Panc1 (cell line): ENCODE measurements at regions not wholly inside any gene's neighbourhood (a gene's known extent, or its start where the extent isn't known, plus 50 kb on each side); places are given as distances from the start of the nearest gene placed in this dataset.

ENCODE experiments used
- ATAC-seq: fragments of 200-7000 bp; cut with Tn5 transposase; 2 replicates; pipeline ENCODE4 v1.9.1; 2020; ENCODE audit warnings: mild to moderate bottlenecking, moderate library complexity
- BruUV-seq: library from RNA; stranded (reverse); fragments of 400-500 nt; replicated peaks from 2 replicates; lab custom pipeline; 2021; lab: Mats Ljungman, UMichigan
- CTCF ChIA-PET: fragments of 300-600 bp; sonication (Branson Sonifier 250); formaldehyde crosslinking; loops from one replicate; lab custom pipeline; 2022; ENCODE audit warnings: antibody characterized with exemption; lab: Charles Lee
- POLR2A ChIA-PET: fragments of 300-600 bp; sonication (Branson Sonifier 250); formaldehyde crosslinking; loops from one replicate; lab custom pipeline; 2022; ENCODE audit warnings: antibody characterized with exemption; lab: Charles Lee
- DNase-seq: peaks from one replicate; pipeline ENCODE4 v3.0.0-alpha.2; 2010; ENCODE audit warnings: low read depth, low spot score
- H3K27ac ChIP-seq: 2 replicates; pipeline ENCODE4 v1.5.1; 2011; ENCODE audit warnings: mild to moderate bottlenecking, low read length, inconsistent platforms
- H3K27me3 ChIP-seq: fragments of 200-500 bp; sonication (Bioruptor generic); 2 replicates; pipeline ENCODE4 v1.6.0; 2014; ENCODE audit warnings: low read length, inconsistent platforms; ENCODE audit not compliant: control insufficient read depth, insufficient read depth
- H3K36me3 ChIP-seq: fragments of 200-500 bp; sonication (Bioruptor generic); 2 replicates; pipeline ENCODE4 v1.5.1; 2014; ENCODE audit warnings: inconsistent platforms, mild to moderate bottlenecking, low read length, moderate library complexity; ENCODE audit not compliant: control insufficient read depth, insufficient read depth
- H3K4me1 ChIP-seq: 2 replicates; pipeline ENCODE4 v1.5.1; 2011; ENCODE audit warnings: inconsistent platforms, mild to moderate bottlenecking, low read length, moderate library complexity; ENCODE audit not compliant: control insufficient read depth, insufficient read depth
- H3K4me3 ChIP-seq, 2 experiments: 2 replicates each; pipeline ENCODE4 v1.5.1; 2011 to 2012; ENCODE audit warnings: low read depth in 2 of 2, low read length in 2 of 2, mild to moderate bottlenecking in 2 of 2, inconsistent platforms in 1 of 2, moderate library complexity in 1 of 2
- H3K9me3 ChIP-seq: fragments of 200-500 bp; sonication (Bioruptor generic); 2 replicates; pipeline ENCODE4 v1.5.1; 2014; ENCODE audit warnings: low read depth, mild to moderate bottlenecking, inconsistent platforms, low read length, moderate library complexity; ENCODE audit not compliant: control insufficient read depth, insufficient read depth
- POLR2AphosphoS5 ChIP-seq: IDR thresholded peaks from 2 replicates; pipeline ENCODE4 v1.6.1; 2012; ENCODE audit warnings: mild to moderate bottlenecking, low read depth, low read length, moderate library complexity
- SIN3A ChIP-seq: IDR thresholded peaks from 2 replicates; pipeline ENCODE4 v1.6.1; 2012; ENCODE audit warnings: low read depth, mild to moderate bottlenecking, low read length, moderate library complexity, borderline replicate concordance; ENCODE audit not compliant: insufficient read depth
- TCF7L2 ChIP-seq: IDR thresholded peaks from 2 replicates; pipeline ENCODE4 v1.6.1; 2011; ENCODE audit warnings: mild to moderate bottlenecking, low read depth, low read length, inconsistent platforms
- in situ Hi-C: cut with HindIII; loops from 2 replicates; pipeline ENCODE4 v1.10.0; 2016; ENCODE audit warnings: low sequenced_read_pairs, low pct_unique_long_range_greater_than_20kb
- intact Hi-C: fragments of 100-400 bp; cut with micrococcal nuclease; formaldehyde crosslinking; loops from one replicate; pipeline ENCODE4 v1.10.0; 2022; ENCODE audit not compliant: unreplicated experiment
- TF ChIP-seq, protein P1 (sequence below), 2 experiments: IDR thresholded peaks; 2 replicates each; pipeline ENCODE4 v1.6.1; 2011 to 2012; ENCODE audit warnings: low read depth in 2 of 2, control low read depth in 1 of 2, low read length in 1 of 2, mild to moderate bottlenecking in 1 of 2, moderate library complexity in 1 of 2; ENCODE audit not compliant: insufficient read depth in 1 of 2
- TF ChIP-seq, protein P2 (sequence below): fragments of 450-650 bp; IDR thresholded peaks from 2 replicates; pipeline ENCODE4 v1.5.1; 2017; ENCODE audit warnings: mild to moderate bottlenecking

- Histone ChIP-seq H3K9me3 (no peaks in the 10 kb centered on the region), H3K4me3 (no peak overlapping the region), H3K4me1 (no peaks in the 10 kb centered on the region), H3K36me3 (no peaks in the 10 kb centered on the region), H3K27me3 (peaks cover 2% of the 10 kb centered on the region; the same call in 1 of the 2 replicates), H3K27ac (no peak overlapping the region)
- ATAC-seq (no peak), DNase-seq (no peak)
- ChIA-PET POLR2A (no interaction called here), CTCF (no interaction called here)
- TF ChIP-seq SIN3A (no peak), TCF7L2 (no peak), POLR2AphosphoS5 (no peak)
- TF ChIP-seq, protein P1, sequence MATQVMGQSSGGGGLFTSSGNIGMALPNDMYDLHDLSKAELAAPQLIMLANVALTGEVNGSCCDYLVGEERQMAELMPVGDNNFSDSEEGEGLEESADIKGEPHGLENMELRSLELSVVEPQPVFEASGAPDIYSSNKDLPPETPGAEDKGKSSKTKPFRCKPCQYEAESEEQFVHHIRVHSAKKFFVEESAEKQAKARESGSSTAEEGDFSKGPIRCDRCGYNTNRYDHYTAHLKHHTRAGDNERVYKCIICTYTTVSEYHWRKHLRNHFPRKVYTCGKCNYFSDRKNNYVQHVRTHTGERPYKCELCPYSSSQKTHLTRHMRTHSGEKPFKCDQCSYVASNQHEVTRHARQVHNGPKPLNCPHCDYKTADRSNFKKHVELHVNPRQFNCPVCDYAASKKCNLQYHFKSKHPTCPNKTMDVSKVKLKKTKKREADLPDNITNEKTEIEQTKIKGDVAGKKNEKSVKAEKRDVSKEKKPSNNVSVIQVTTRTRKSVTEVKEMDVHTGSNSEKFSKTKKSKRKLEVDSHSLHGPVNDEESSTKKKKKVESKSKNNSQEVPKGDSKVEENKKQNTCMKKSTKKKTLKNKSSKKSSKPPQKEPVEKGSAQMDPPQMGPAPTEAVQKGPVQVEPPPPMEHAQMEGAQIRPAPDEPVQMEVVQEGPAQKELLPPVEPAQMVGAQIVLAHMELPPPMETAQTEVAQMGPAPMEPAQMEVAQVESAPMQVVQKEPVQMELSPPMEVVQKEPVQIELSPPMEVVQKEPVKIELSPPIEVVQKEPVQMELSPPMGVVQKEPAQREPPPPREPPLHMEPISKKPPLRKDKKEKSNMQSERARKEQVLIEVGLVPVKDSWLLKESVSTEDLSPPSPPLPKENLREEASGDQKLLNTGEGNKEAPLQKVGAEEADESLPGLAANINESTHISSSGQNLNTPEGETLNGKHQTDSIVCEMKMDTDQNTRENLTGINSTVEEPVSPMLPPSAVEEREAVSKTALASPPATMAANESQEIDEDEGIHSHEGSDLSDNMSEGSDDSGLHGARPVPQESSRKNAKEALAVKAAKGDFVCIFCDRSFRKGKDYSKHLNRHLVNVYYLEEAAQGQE (IDR thresholded peaks at IDR 0.05; ENCODE audit: insufficient read depth in 1 of 2, low read depth in 2 of 2, low read length in 1 of 2), result no peak
- TF ChIP-seq, protein P2, sequence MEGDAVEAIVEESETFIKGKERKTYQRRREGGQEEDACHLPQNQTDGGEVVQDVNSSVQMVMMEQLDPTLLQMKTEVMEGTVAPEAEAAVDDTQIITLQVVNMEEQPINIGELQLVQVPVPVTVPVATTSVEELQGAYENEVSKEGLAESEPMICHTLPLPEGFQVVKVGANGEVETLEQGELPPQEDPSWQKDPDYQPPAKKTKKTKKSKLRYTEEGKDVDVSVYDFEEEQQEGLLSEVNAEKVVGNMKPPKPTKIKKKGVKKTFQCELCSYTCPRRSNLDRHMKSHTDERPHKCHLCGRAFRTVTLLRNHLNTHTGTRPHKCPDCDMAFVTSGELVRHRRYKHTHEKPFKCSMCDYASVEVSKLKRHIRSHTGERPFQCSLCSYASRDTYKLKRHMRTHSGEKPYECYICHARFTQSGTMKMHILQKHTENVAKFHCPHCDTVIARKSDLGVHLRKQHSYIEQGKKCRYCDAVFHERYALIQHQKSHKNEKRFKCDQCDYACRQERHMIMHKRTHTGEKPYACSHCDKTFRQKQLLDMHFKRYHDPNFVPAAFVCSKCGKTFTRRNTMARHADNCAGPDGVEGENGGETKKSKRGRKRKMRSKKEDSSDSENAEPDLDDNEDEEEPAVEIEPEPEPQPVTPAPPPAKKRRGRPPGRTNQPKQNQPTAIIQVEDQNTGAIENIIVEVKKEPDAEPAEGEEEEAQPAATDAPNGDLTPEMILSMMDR, result no peak
- intact Hi-C loops (no loop called here), in situ Hi-C loops (no loop called here)
- BruUV-seq, result no TSS peak
Measured at GRCh38 chr1:57996400-57996799, 550.1 kb downstream of the OMA1 start.

- Histone ChIP-seq H3K27me3 (0 out of 2 replicates have a peak, but pooled peaks cover 1% of the 10 kb centered on the region), H3K4me1 (no peaks in the 10 kb centered on the region), H3K27ac (no peak overlapping the region), H3K36me3 (no peaks in the 10 kb centered on the region), H3K4me3 (no peak overlapping the region), H3K9me3 (no peaks in the 10 kb centered on the region)
- ATAC-seq, result no peak
- in situ Hi-C loops, result no loop called here
- ChIA-PET POLR2A (no interaction called here), CTCF (no interaction called here)
- no peak for TF ChIP-seq POLR2AphosphoS5
- TF ChIP-seq, protein P2, result no peak
- TF ChIP-seq, protein P1 (IDR thresholded peaks at IDR 0.05; ENCODE audit: insufficient read depth in 1 of 2, low read depth in 2 of 2, low read length in 1 of 2), result no peak
- TF ChIP-seq TCF7L2, result no peak
- TF ChIP-seq SIN3A, result no peak
- intact Hi-C loops, result no loop called here
- BruUV-seq, result no TSS peak
- no peak for DNase-seq
Measured at GRCh38 chr1:57991289-57991688, 555.2 kb downstream of the OMA1 start.
